ELR (cell line): ENCODE measurements at regions not wholly inside any gene's neighbourhood (a gene's known extent, or its start where the extent isn't known, plus 50 kb on each side); places are given as distances from the start of the nearest gene placed in this dataset.
A peak's percentile ranks its signal among the peaks of the same experiment; 100 is the strongest.

Experiments
- DNase-seq: peaks from one replicate; pipeline ENCODE4 v3.0.0-alpha.2; 2015; ENCODE audit warnings: low read depth

GRCh38 chr10:81026591-81026990, 488.9 kb downstream of the SH2D4B start:
- peak; percentile 8 for DNase-seq

- DNase-seq: no peak
These were observed 489.5 kb downstream of the SH2D4B start for GRCh38 chr10:81027223-81027622.

GRCh38 chr10:81027706-81028105, 490.0 kb downstream of the SH2D4B start:
- no peak for DNase-seq

- DNase-seq: no peak
These were observed 494.1 kb downstream of the SH2D4B start for GRCh38 chr10:81031774-81032173.

GRCh38 chr10:81034383-81034782, 496.7 kb downstream of the SH2D4B start:
- no peak for DNase-seq

- no peak for DNase-seq
These were observed 498.6 kb downstream of the SH2D4B start for GRCh38 chr10:81036257-81036656.

- no peak for DNase-seq
These were observed 502.3 kb downstream of the SH2D4B start for GRCh38 chr10:81040031-81040430.

- DNase-seq: no peak
These were observed 503.2 kb downstream of the SH2D4B start for GRCh38 chr10:81040940-81041339.

GRCh38 chr10:81042647-81043046, 504.9 kb downstream of the SH2D4B start:
- no peak for DNase-seq

GRCh38 chr10:81065474-81065873, 527.8 kb downstream of the SH2D4B start:
- no peak for DNase-seq

GRCh38 chr10:81068460-81068859, 530.8 kb downstream of the SH2D4B start:
- DNase-seq: no peak

GRCh38 chr10:81071087-81071796, 533.5 kb downstream of the SH2D4B start:
- DNase-seq: no peak

- no peak for DNase-seq
These were observed 535.5 kb downstream of the SH2D4B start for GRCh38 chr10:81073155-81073554.

- no peak for DNase-seq
These were observed 544.4 kb downstream of the SH2D4B start for GRCh38 chr10:81081887-81082620.

- DNase-seq: no peak
These were observed 545.1 kb downstream of the SH2D4B start for GRCh38 chr10:81082621-81083376.

GRCh38 chr10:81093056-81093455, 555.4 kb downstream of the SH2D4B start:
- no peak for DNase-seq

GRCh38 chr10:81095238-81095637, 557.5 kb downstream of the SH2D4B start:
- no peak for DNase-seq

GRCh38 chr10:81096558-81096957, 558.9 kb downstream of the SH2D4B start:
- no peak for DNase-seq

- no peak for DNase-seq
These were observed 563.4 kb downstream of the SH2D4B start for GRCh38 chr10:81101062-81101461.

- no peak for DNase-seq
These were observed 566.8 kb downstream of the SH2D4B start for GRCh38 chr10:81104494-81104893.

- no peak for DNase-seq
These were observed 571.0 kb downstream of the SH2D4B start for GRCh38 chr10:81108516-81109199.

- DNase-seq: no peak
These were observed 571.6 kb downstream of the SH2D4B start for GRCh38 chr10:81109200-81109752.
